ENCODE measurements at regions not wholly inside any gene's neighbourhood (a gene's known extent, or its start where the extent isn't known, plus 50 kb on each side); places are given as distances from the start of the nearest gene placed in this dataset.
"Not testable (repeated sequence)": the region's sequence is repeated elsewhere in the genome, so short reads cannot be mapped to it uniquely, and the experiment has no call there.

DNA sequence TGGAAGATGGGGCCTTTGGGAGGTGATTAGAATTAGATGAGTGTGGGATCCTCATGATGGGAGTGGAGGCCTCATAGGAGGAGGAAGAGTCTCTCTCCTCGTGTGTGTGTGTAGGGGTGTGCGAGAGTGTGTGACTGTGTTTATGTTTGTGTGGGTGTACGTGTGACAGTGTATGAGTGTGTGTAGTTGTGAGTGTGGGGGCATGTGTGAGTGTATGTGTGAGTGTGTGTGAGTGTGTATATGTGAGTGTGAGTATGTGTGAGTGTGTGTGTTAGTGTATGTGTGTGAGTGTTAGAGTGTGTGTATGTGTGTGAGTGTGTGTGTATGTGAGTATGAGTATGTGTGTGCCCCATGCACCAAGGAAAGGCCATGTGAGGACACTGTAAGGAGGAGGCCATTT, 68.2 kb upstream of the SMIM15 start:
- no peaks in the 10 kb centered on the region for H3K9me3 ChIP-seq
- H3K4me3 ChIP-seq (ENCODE audit: low read depth, low read length): no peak overlapping the region
- TF ChIP-seq, protein P1, sequence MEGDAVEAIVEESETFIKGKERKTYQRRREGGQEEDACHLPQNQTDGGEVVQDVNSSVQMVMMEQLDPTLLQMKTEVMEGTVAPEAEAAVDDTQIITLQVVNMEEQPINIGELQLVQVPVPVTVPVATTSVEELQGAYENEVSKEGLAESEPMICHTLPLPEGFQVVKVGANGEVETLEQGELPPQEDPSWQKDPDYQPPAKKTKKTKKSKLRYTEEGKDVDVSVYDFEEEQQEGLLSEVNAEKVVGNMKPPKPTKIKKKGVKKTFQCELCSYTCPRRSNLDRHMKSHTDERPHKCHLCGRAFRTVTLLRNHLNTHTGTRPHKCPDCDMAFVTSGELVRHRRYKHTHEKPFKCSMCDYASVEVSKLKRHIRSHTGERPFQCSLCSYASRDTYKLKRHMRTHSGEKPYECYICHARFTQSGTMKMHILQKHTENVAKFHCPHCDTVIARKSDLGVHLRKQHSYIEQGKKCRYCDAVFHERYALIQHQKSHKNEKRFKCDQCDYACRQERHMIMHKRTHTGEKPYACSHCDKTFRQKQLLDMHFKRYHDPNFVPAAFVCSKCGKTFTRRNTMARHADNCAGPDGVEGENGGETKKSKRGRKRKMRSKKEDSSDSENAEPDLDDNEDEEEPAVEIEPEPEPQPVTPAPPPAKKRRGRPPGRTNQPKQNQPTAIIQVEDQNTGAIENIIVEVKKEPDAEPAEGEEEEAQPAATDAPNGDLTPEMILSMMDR (IDR thresholded peaks at IDR 0.05; ENCODE audit: low read depth, low read length): no peak
- H3K4me1 ChIP-seq: peaks cover 8% of the 10 kb centered on the region; the same call in 1 of the 2 replicates
- no peaks in the 10 kb centered on the region for H3K27me3 ChIP-seq
- no peak for DNase-seq
- no peaks in the 10 kb centered on the region for H3K36me3 ChIP-seq

DNA sequence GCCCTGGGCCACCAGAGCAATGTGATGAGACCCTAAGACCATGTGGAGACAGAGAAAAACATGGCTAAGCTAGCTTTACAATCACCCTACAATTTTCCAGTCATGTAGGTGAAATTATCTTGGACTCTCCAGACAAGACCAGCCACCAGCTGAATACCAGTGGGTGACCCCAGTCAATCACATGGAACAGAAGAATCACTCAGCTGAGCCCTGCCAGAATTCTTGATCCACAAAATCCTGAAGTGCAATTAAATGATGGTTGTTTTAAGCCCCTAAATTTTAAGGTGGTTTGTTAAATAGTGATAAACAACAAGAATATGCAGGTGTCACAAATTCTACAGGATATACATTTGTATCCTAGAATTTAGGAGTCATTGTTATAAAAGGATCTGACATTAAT, 69.5 kb upstream of the SMIM15 start:
- Histone ChIP-seq H3K4me3 (ENCODE audit: low read depth, low read length) (no peak overlapping the region), H3K36me3 (no peaks in the 10 kb centered on the region), H3K27me3 (no peaks in the 10 kb centered on the region), H3K4me1 (peaks cover 8% of the 10 kb centered on the region; the same call in 1 of the 2 replicates), H3K9me3 (no peaks in the 10 kb centered on the region)
- DNase-seq: no peak
- TF ChIP-seq, protein P1 (IDR thresholded peaks at IDR 0.05; ENCODE audit: low read depth, low read length): no peak

DNA sequence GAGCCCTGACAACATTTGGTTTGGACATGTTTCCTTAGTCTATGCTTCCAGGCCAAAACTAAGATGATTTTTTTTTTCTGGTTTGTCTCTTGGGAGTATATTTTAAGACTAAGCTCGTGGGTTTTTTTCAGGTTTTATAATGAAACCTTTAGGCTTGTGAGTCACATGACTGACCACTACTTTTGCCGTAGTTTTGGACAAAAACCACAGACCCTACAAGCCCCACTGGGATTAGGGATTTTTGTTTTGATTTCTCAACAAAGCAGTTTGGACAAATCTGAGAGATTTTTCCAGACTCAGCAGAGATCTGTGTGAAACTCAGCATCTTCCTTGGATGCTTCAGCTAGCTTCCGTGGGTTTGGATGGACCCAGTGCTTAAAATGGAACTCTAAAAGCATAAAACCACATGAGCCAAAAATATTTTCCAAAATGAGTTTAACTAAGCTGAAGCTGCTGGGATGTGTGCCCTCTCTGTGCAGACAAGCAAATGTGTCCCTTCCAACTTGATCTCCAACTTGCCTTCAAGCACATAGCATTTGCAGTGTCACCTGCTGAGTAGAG, 70.3 kb upstream of the SMIM15 start:
- H3K9me3 ChIP-seq: no peaks in the 10 kb centered on the region
- no peak overlapping the region for H3K4me3 ChIP-seq (ENCODE audit: low read depth, low read length)
- H3K36me3 ChIP-seq: no peaks in the 10 kb centered on the region
- no peak for DNase-seq
- no peaks in the 10 kb centered on the region for H3K27me3 ChIP-seq
- TF ChIP-seq, protein P1 (IDR thresholded peaks at IDR 0.05; ENCODE audit: low read depth, low read length): no peak
- peaks cover 8% of the 10 kb centered on the region; the same call in 1 of the 2 replicates for H3K4me1 ChIP-seq

DNA sequence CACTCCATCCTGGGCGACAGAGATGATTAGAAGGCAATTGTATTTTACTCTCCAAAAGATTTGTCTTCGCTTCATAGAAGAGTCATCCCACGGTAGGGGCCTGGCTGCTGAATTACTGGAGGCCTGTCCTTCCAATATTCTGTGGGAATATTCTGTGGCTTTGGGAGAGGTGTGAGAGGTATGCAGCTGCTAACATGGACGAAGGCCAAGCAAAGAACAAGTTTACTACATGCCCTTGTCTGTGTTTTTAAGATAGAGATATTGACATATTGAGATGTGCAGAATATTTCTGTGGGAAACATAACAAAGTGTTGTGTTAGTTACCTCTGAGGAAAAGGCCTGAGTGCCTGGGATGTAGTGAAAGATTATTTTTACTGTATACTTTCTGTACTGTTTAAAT, 71.8 kb upstream of the SMIM15 start:
- Histone ChIP-seq H3K9me3 (peaks cover 2% of the 10 kb centered on the region; the same call in 1 of the 2 replicates), H3K4me3 (ENCODE audit: low read depth, low read length) (no peak overlapping the region), H3K27me3 (no peaks in the 10 kb centered on the region), H3K4me1 (peaks cover 8% of the 10 kb centered on the region; the same call in 1 of the 2 replicates), H3K36me3 (no peaks in the 10 kb centered on the region)
- TF ChIP-seq, protein P1 (IDR thresholded peaks at IDR 0.05; ENCODE audit: low read depth, low read length): no peak
- DNase-seq: no peak

DNA sequence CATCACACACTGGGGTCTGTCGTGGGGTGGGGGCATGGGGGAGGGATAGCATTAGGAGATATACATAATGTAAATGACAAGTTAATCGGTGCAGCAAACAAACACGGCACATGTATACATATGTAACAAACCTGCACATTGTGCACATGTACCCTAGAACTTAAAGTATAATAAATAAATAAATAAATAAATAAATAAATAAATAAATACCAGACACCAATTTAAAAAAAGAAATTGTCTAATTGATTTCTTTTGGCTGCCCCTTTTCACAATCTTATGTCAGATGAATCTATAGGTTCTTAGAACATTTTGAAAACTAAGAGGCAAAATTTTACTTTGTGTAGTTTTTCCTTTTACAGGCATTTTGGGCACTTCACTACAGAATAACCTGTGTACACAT, 74.4 kb upstream of the SMIM15 start:
- not testable (repeated sequence) for H3K27me3 ChIP-seq; H3K4me3 ChIP-seq (ENCODE audit: low read depth, low read length); DNase-seq; H3K4me1 ChIP-seq; H3K36me3 ChIP-seq; H3K9me3 ChIP-seq

DNA sequence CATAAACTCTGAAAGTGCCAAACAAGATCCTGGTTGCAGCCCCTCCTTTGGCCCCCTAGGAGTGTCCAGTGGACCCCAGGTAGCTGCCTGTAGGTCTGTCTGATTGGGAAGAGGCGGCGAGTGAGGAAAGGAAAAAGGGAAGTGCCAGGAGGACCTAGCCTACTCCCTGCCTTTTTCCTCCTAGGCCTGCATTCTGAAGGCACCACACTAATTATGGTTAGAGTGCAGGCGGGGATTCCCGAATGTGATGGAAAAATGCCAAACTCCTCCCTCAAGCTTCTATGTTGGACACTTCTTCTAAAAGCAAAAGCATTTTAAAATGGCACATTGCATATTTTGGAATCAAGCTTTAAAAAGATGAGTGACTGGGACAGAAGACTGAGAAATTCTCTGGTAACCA, 83.2 kb upstream of the SMIM15 start:
- Histone ChIP-seq H3K36me3 (no peaks in the 10 kb centered on the region), H3K27me3 (no peaks in the 10 kb centered on the region), H3K4me3 (ENCODE audit: low read depth, low read length) (peak overlapping the region; percentile 25), H3K4me1 (no peaks in the 10 kb centered on the region; the same call in 1 of the 2 replicates), H3K9me3 (no peaks in the 10 kb centered on the region)
- TF ChIP-seq, protein P1 (IDR thresholded peaks at IDR 0.05; ENCODE audit: low read depth, low read length): no peak
- no peak for DNase-seq

All from BE2C (cell line).